Endothelial cell of hepatic sinusoid (primary cell): ENCODE measurements at regions not wholly inside any gene's neighbourhood (a gene's known extent, or its start where the extent isn't known, plus 50 kb on each side); places are given as distances from the start of the nearest gene placed in this dataset.

Experiments used
- in situ Hi-C: cut with HindIII; loops from 2 replicates; pipeline ENCODE4 v1.10.0; 2017; ENCODE audit warnings: low sequenced_read_pairs

DNA sequence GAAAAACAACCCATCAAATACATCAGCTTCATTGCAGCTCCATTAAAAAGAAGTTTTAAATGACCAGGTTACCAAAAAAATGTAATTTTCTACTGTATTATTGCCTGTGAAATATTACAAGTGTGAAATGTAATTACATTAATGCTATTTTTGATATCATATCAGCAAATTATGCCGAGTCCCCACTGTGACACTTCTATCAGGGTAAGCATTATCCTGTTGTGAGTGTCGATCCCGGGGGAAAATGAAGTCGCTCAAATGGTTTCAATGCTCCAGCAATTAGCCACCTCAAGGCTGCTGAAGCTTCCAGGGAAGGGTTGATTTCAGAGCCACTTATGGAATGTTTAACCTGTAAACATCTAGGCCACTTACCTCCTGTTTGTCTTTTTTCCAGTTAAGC is 70.4 kb downstream of the RCN1 start:
- in situ Hi-C loops, result loop anchor here (5.0 kb wide), 1 partner anchor 114 kb away; no protein-coding TSS in a partner anchor

DNA sequence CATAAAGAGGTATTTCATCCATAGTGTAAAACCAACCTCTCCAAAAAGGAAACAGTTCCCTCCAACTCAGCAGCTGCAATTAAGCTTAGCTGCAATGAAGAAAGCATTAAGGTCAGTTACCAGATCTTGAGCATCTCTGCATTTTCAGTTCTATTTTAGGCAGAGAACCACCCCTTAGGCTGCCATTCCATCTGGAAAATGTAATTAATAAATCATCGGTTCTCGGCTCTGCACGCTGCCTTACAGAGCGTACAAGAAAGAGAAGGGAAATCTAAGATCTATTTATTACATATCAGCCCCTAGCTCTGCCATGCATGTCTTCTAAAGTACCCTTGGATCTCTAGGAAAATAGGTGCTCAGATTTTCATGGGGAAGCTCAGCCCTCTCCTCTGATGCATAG is 71.5 kb downstream of the RCN1 start:
- in situ Hi-C loops, result loop anchor here (5.0 kb wide), 1 partner anchor 115 kb away; no protein-coding TSS in a partner anchor

DNA sequence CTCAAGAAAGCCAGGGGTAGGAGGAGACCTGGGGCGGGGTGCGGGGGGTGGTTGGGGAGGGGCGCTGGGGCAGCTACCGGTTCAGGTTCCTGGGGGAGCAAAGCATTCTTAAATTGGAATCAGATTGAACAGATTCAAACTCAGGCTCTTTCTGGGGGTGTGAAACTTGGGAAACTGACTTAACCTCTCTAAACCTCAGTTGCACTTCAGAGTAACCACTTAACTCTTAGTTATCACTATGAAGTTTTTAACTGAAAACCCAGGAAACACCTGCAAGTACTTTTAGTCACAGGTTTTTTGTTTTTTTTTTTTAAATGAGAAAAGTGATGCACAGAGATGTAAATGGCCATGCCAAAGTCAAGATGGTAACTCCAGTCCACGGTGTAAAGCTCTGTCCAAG is 72.0 kb downstream of the RCN1 start:
- in situ Hi-C loops, result loop anchor here (5.0 kb wide), 1 partner anchor 116 kb away; no protein-coding TSS in a partner anchor

DNA sequence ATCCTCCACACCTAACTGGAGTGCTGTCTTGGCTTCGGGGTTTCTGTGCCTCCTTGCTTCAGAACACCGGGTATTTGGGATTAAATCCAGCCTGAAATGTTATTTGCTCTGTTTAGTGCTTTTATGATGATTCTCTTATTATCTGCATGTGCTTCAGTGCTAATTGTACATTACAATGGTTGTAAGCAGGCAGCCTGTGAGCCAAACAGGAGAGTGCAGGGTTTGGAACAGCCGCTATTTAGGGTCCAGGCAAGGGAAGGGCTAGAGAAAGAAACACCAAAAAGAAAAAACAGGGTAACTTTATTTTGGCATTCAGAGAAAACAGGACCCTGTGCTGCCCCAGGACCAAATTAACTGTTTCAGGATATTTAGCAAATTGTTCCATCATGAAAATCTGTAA is 72.7 kb downstream of the RCN1 start:
- in situ Hi-C loops, result loop anchor here (5.0 kb wide), 1 partner anchor 116 kb away; no protein-coding TSS in a partner anchor

DNA sequence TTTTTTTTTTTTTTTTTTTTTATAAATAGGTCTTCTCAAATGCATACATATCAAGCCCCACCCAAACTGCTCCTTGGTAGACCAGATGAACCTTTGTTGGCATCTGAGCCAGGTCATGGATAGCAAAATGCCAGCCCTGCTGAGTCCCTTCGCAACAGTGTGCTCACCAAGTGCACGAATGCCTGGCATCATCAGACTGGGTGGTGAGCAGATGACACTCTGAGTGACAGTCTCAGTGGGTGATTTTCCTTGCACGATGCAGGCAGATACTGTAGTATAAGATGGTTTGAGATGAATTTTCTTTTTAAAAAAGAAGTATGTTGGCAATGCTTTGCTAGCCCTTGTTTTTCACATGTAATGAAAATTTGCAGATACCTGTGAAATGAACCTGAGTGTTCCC is 74.0 kb downstream of the RCN1 start:
- in situ Hi-C loops, result loop anchor here (5.0 kb wide), 1 partner anchor 118 kb away; no protein-coding TSS in a partner anchor

DNA sequence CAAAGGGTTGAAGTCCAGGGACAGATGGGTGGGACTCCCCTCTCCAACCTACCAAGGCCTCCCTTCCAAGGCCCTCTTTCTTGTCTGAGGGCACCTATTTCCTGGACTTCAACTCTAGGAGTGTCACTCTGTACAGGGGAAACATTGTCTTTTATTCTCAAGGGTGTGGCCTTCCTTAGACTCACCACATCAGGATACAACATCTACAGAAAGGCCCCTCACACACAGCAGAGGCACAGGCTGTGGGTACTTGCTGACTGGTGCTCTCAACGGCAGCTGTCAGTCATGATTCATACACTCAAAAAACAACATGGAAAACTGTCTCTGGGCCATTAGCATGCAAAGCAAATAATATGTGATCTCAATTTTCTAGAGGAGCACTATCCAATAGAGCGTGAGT is 78.0 kb downstream of the RCN1 start:
- in situ Hi-C loops, result no loop called here

DNA sequence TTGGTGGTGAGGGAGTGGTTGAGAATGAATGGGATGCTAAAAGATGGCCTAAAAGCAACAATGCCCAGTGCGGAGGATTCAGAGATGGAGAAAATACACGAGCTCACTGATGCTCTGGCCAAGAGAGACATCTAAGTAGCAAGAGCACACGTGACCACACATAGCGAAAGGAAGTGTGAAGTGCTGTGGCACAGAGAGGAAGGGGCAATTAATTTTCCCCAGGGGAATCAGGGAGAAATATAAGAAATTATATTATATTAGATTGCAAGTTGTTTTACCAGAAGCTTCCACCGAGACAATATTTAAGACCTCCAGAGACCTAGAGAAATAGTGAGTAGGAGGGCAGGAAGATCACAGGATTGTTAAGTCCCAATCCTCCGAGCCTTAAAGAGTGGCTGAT is 80.6 kb downstream of the RCN1 start:
- in situ Hi-C loops, result no loop called here

DNA sequence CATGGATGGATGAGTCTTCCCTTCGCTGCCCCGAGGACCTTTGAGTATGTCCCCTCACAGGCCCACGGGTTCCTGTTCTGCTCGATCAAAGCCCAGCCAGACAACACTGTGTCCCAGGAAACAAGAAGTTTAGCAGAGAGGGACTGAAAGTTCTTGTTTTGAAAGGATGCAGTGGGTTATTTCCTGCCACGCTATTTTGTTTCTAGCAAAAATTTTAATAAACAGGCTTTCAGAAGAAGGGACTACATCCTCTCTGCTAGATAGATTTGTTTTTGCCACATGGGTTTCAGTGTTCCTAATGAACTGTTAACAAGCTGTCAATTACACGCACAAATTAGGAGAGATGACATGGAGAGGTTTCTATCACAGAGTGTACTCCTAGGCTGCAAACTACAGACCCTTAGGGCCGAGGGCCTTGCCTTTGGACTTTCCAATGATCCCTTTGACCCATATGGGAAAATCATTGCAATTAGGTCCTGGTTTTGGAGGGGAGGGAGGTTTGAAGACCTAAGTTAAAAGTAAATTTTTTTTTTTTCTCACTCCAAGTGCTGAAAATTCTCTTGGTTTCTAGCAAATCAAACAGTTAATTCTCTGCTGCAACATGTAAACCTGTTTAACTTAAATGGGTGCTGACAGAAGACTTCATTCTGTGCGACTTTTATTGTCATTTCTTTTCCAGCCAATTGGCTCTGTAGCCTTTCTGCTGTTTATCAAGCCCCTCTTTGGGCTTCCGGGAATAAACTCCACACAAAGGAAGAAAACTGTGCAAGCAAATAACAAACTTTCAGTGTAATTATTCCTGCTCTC is 81.4 kb downstream of the RCN1 start:
- in situ Hi-C loops, result no loop called here

DNA sequence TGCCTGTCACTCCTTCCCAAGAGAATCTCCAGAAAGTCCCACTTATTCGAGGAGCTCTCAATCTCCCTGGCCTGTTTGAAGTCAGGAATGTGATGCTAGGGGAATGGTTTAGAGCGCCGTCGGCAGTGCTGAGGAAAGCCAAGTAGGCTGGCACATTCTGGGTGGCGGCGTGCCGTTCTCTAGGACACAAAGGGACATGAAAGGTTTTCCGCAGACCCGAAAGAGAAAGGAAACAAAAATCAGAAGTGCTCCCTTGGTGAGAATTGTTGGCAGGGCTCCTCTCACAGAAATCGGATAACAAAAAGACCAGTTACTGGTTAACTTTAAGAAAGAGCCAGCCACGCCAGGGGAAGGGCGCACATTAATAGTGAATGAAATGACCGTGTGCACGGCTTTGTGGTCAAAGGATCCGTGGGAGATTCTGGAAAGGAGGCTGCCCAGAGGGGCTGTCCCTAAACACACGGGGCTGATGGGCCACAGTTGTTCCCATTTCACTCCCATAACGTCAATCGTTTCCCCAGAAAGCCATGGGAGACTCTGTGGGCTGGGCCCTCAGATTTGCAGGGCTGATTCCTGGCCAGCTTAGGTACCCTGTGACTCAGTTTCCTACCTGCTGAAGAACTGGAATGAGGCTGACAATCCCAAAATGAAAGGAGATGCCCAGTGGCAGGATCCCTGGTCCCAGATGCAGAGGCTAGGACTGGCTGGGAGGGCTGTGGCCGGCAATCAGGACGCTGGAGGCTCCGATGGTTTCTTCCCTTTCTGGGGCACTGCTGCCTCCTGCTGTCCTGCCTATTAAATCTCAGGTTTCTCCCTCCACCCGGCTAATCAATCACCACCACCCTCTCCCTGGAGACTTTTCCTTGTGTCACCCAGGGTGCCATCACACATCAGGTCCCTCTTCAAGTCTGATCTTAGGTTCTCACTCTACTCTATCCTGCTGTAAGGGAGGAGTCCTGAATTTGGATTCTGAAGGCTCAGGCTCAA is 82.3 kb downstream of the RCN1 start:
- in situ Hi-C loops, result no loop called here

DNA sequence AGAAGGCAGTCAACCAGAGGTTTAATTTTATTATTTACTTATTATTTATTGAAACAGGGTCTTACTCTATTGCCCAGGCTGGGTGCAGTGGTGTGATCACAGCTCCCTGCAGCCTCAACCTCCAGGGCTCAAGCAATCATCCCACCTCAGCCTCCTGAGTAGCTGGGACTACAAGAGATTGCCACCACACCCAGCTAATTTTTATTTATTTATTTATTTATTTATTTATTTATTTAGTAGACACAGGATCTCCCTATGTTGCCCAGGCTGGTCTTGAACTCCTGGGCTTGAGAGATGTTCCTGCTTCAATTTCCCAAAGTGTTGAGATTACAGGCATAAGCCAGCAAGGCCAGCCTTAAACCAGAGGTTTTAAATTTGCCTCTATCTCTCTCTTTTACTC is 83.1 kb downstream of the RCN1 start:
- in situ Hi-C loops, result no loop called here

DNA sequence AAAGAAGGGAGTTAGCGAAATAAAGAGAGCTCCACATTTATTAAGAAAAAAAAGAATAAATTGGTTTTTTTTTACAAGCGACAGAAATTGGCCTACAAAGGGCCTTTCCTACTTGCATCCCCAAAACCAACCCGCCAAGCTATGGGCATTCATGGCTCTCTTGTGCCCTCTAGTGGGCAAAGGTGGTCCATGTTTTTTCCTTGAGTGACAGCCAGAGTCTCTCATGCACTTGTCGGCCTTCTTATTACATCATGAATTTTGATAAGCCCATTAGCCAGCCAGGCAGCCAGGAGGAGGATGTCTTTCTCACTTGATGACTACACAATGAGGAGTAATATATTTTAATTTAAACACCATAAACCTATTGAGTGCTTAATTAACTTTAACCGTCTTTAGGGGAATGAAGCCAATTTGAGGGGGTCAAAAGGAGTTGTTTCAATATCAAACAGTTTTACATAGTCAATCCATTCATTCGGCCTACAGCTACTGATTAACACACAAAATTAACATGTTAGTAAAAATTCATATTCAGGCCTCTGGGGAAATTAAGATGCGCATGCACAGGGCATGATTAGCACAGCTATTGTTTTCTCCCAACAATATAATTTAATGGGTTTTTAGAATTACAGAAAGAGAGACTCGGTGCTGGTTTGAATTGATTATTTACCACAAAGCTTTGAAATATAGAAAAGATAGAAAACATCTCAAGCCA is 85.5 kb downstream of the RCN1 start:
- in situ Hi-C loops, result no loop called here

DNA sequence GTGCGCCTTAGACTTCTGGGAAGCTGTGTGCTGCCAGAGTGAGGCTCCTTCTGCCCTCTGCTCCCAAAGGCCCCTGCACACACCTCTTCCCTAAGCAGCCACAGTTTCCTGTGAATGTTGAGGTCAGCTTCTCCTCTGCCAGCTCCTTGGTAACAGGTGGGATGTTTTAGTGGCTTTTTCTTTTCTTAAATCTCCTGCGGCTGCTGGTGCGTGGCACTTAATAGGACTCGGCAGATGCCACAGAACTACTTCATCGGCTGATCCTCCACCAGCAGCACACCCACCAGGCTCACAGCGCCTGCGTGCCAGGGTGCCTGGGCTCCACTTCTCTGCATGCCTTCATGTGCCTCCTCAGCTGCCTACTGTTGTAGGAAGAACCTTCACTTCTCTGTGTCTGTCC is 87.8 kb downstream of the RCN1 start:
- in situ Hi-C loops, result no loop called here

DNA sequence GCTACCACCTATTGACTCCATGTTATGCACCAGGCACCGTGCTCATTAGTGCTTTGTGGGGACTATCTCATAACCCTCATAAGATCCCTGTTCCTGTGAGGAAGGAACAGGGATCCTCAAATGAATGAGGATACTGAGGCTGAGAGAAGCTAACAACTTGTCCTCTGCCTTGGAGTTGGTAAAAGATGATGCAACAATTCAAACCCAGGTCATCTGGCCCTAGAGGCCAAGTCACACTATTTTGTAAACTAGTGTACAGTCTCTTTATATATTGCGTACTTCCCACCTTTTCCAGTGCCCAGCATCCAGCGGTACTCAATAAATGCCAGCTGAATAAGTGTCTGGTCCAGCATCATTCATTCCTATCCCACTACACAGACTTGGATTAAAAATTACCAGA is 92.6 kb downstream of the RCN1 start:
- in situ Hi-C loops, result loop anchor here (5.0 kb wide), 1 partner anchor 131 kb away; no protein-coding TSS in a partner anchor

DNA sequence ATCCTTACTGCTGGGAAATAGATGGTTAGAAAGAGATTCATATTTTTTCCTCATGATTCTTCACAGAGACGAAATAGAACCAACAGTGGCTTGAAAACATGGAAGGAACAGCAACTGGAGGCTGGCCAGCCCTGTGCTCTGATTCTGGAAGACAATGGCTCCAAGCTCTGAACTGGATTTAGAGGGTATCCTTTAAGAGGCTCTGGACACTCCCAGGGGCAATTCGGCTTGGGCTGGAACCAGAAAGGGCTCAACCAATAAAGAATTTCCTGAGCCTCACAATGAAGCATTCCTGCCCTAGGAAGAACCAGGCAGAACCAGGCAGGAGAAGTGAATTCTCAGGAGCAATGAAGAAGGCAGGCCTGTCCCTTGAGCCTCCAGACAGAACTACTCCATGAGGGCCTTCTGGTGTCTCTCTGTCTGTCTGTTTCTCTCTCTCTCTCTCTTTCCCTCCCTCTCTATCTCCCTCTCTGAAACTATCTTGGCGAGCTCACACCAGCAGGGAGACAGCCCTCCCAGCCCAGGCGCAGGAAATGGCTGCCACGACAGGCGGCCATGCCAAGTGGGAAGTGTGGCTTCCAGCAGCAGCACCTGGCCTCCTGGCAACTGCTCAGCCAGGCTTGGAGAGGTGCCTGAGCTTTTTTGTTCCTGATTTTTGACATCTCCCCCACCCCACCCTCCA is 93.3 kb downstream of the RCN1 start:
- in situ Hi-C loops, result loop anchor here (5.0 kb wide), 1 partner anchor 132 kb away; no protein-coding TSS in a partner anchor

DNA sequence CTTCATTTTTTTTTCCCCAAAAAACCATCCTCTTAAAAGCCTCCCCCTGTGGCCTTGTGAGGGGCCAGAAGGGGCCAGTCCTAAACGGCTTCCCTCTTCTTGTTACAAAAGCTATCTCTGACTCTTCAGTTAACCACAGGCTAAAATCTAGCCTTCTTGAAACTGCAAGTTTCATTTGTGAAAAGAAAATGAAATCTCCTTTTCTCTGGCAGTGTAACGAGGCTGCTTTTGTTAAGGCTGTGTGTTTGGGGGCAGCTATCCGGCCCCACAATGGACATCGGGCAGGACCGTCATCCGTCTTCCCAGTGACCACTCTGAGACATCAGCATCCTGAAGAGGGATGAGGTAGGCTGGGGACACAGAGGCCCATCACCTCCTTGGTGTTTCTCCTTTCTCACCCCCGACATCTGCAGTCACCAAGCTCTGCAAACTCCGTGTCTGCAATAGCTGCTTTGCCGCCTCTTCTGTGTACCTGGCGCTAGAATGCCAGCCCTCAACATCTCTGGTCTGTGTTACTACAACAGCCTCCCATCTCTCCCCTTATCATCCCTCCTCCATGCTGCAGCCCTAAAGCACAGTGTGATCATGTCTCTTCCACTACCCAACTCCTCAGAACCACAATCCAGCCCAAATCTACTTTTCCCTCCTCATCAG is 94.0 kb downstream of the RCN1 start:
- in situ Hi-C loops, result loop anchor here (5.0 kb wide), 1 partner anchor 133 kb away; no protein-coding TSS in a partner anchor

DNA sequence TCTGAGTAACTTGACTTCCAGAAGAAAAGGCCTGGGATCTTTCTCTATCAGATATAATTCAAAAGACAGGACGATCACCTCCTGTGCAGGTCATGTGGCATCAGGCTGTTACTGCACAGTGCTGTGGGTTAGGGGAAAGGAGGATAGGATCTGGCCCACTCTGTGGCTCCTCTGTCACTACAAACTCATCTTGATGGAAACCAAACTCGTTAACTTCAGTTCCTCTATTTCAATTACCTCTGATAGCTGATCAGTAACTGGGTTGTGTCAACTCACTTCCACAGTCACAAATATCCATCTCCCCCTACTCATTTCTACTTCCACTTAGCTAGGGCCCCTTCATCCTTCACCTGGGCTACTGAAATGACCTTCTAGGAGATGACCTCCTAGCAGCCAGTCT is 95.2 kb downstream of the RCN1 start:
- in situ Hi-C loops, result no loop called here

DNA sequence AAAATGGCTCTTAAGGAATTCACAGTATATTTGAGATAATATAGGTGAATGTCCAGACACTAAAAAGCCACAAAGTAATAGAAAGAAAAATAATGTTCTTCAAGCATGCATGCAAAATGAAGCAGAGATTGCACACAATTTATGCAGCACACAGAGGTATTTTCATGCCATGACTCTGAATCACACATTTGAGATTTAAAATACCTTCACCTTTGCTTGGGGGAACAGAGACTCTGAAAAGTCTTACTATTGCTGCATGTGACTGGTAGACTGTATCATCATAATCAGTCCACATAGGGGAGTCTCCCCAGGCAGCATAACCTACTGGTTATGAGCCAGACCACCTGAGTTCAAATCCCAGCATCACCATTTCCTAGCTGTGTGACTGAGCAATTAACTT is 96.2 kb downstream of the RCN1 start:
- in situ Hi-C loops, result no loop called here

DNA sequence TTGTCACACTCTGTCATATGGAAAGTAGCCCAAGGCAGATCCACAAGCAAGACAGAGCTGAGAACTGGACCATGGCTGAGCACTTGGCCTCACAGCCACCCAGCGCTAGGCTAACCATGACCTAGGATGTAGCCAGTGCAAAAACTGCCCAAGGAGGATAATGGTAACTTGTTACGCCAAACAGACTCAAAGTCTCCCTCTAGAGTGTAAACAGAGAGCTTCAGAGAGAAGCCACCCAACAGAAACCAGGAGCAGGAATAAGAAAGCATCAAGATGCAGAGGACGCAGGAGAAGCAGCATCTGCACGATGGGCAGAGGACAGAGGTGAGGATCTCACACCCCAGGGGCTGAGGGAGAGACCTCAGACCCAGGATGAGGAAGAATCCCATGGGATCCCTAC is 97.9 kb downstream of the RCN1 start:
- in situ Hi-C loops, result no loop called here

DNA sequence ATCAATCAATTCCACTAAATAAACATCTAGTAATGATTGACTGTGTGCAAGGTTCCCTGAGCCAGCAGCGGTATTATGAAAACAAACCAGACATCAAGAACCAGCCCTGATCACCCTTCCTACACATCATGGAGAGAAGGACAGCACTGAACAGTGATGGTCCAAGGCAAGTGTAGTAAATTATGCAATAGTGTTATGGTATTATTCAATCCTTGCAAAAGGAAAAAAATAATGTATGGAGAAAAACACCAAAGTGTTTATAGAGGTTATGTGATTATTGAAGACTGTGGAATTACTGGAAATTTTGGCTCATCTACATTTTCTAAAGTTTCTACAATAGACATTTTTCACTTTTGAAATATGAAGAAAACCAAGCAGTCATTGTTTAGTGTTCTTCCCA is 105.3 kb downstream of the RCN1 start:
- in situ Hi-C loops, result no loop called here

DNA sequence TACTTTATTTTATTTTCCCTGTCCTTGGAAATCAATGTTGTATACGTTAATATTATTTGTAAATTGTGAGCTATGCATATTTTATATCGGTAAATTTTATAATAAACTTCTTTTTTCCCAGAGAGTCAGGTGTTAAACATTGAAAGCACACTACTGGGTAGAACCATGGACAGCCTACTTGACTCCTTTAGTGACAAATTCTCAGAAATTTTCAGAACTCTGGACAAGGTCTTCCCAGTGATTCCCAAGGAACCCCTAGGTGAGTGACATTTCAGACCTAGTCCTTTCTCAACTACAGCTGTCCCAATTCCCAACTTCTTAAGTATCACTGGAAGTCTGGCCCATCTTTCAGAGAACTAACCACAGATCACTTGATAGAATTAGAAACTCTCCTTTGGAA is 107.2 kb downstream of the RCN1 start:
- in situ Hi-C loops, result no loop called here
